ENCODE measurements at regions not wholly inside any gene's neighbourhood (a gene's known extent, or its start where the extent isn't known, plus 50 kb on each side); places are given as distances from the start of the nearest gene placed in this dataset.

DNA sequence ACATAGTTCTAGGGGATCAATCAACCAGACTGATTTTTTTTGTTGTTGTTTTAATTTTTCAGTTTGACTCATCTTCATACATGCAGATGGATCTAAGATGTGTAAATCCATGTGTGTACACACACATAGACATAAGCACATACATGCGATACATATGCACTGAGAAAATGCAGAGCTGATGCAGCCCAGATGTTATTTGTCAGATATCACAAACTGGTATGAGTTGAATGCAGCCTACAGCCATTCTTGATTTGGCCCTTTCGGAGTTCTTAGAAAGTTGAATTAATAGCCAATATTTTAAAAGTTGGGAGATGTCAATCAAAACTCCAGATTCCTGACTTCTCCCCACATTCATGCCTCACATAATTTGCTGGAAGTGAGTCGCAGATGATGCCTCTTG lies 180.4 kb downstream of the SPATA18 start:
- TF ChIP-seq CTCF (IDR thresholded peaks at IDR 0.05) (no peak), ATF3 (CRISPR knock-in tag; conservative IDR thresholded peaks at IDR 0.05) (no peak), ELF4 (CRISPR knock-in tag; IDR thresholded peaks at IDR 0.05; ENCODE audit: low read depth) (no peak), ZNF671 (CRISPR knock-in tag; IDR thresholded peaks at IDR 0.05) (no peak), FOXJ3 (CRISPR knock-in tag; IDR thresholded peaks at IDR 0.05; ENCODE audit: borderline replicate concordance) (no peak), TEAD4 (CRISPR knock-in tag; IDR thresholded peaks at IDR 0.05) (no peak)
